GM23248 (cell line): ENCODE measurements at regions not wholly inside any gene's neighbourhood (a gene's known extent, or its start where the extent isn't known, plus 50 kb on each side); places are given as distances from the start of the nearest gene placed in this dataset.
"Not testable (repeated sequence)": the region's sequence is repeated elsewhere in the genome, so short reads cannot be mapped to it uniquely, and the experiment has no call there.

Source experiments
- DNase-seq: peaks from one replicate; pipeline ENCODE4 v3.0.0-alpha.2; 2015
- H2AFZ ChIP-seq: fragments of 200-600 bp; sonication (generic); 2 replicates; pipeline ENCODE4 v1.6.1; 2016; ENCODE audit warnings: antibody characterized with exemption
- H3F3A ChIP-seq: fragments of 200-600 bp; sonication (generic); 2 replicates; pipeline ENCODE4 v1.6.1; 2016; ENCODE audit warnings: mild to moderate bottlenecking, antibody characterized with exemption, mixed run types; ENCODE audit not compliant: insufficient read depth
- H3K27ac ChIP-seq: fragments of 200-600 bp; sonication (generic); 2 replicates; pipeline ENCODE4 v1.5.1; 2016; ENCODE audit warnings: mild to moderate bottlenecking
- H3K27me3 ChIP-seq: fragments of 200-600 bp; sonication (generic); replicated peaks from 2 replicates; pipeline ENCODE4 v1.6.1; 2016; ENCODE audit warnings: mild to moderate bottlenecking; ENCODE audit not compliant: insufficient read depth
- H3K36me3 ChIP-seq: fragments of 200-600 bp; sonication (generic); 2 replicates; pipeline ENCODE4 v1.6.1; 2016; ENCODE audit warnings: low read depth, mild to moderate bottlenecking
- H3K4me1 ChIP-seq: fragments of 200-600 bp; sonication (generic); 2 replicates; pipeline ENCODE4 v1.6.1; 2016; ENCODE audit warnings: mild to moderate bottlenecking; ENCODE audit not compliant: insufficient read depth
- H3K4me2 ChIP-seq: fragments of 200-600 bp; sonication (generic); one replicate; pipeline ENCODE4 v1.6.1; 2016; ENCODE audit warnings: mild to moderate bottlenecking; ENCODE audit not compliant: unreplicated experiment
- H3K4me3 ChIP-seq: fragments of 200-600 bp; sonication (generic); 2 replicates; pipeline ENCODE4 v1.5.1; 2016; ENCODE audit warnings: mild to moderate bottlenecking
- H3K79me2 ChIP-seq: fragments of 200-600 bp; sonication (generic); 2 replicates; pipeline ENCODE4 v1.6.1; 2016; ENCODE audit warnings: mild to moderate bottlenecking; ENCODE audit not compliant: insufficient read depth
- H3K9ac ChIP-seq: fragments of 200-600 bp; sonication (generic); 2 replicates; pipeline ENCODE4 v1.6.1; 2016; ENCODE audit warnings: mild to moderate bottlenecking
- H3K9me2 ChIP-seq: fragments of 200-600 bp; sonication (generic); 2 replicates; pipeline ENCODE4 v1.6.1; 2016; ENCODE audit warnings: mixed run types, mild to moderate bottlenecking, moderate library complexity; ENCODE audit not compliant: insufficient read depth
- H3K9me3 ChIP-seq: fragments of 200-600 bp; sonication (generic); one replicate; pipeline ENCODE4 v1.6.1; 2017; ENCODE audit warnings: low read depth
- H4K20me1 ChIP-seq: fragments of 200-600 bp; sonication (generic); 2 replicates; pipeline ENCODE4 v1.6.0; 2016; ENCODE audit not compliant: insufficient read depth
- EZH2 ChIP-seq: fragments of 200-600 bp; sonication (generic); IDR thresholded peaks from 2 replicates; pipeline ENCODE4 v1.6.1; 2018; ENCODE audit warnings: antibody characterized with exemption, mild to moderate bottlenecking; ENCODE audit not compliant: insufficient read depth, poor library complexity, severe bottlenecking
- EZH2phosphoT487 ChIP-seq: fragments of 200-600 bp; sonication (generic); IDR thresholded peaks from 2 replicates; pipeline ENCODE4 v1.6.1; 2018; ENCODE audit warnings: antibody characterized with exemption, moderate library complexity, mild to moderate bottlenecking, low read depth; ENCODE audit not compliant: insufficient read depth
- WGBS, 2 experiments: methylation state at CpG; one replicate each; pipeline ENCODE4 v1.1.6; 2015 to 2017; ENCODE audit warnings: low lambda C conversion rate in 2 of 2, low coverage in 1 of 2; ENCODE audit errors: missing lambda C conversion rate in 2 of 2; 5-methylcytosine and 5-hydroxymethylcytosine counted together
- in situ Hi-C: fragments of 300-500 bp; cut with MboI; formaldehyde crosslinking; loops from 2 replicates; pipeline ENCODE4 v1.15.0; 2020

DNA sequence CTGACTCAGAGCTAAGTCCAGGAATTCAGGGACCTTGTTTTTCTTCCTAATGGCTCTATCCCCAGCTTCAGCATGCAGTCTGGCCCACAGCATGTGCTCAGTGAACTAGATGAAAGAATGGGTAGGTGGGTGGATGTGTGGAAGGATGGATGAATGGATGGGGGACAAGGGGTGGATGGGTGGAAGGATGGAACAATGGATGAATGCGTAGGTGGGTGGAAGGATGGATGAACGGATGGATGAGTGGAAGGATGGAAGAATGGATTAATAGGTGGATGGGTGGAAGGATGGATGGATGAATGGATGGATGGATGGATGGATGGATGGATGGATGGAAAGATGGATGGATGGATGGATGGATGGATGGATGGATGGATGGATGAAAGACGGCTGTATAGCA lies 79.7 kb upstream of the SFSWAP start:
- no peaks in the 10 kb centered on the region for H4K20me1 ChIP-seq
- TF ChIP-seq EZH2 (no peak), EZH2phosphoT487 (no peak)
- H3K27me3 ChIP-seq: no peaks in the 10 kb centered on the region
- WGBS, 2 experiments: 31 to 53% methylated on average over 2 to 3 of the region's 3 CpGs
- H3K4me1 ChIP-seq: no peaks in the 10 kb centered on the region
- H3K9me2 ChIP-seq: no peaks in the 10 kb centered on the region
- no peak overlapping the region for H3K9ac ChIP-seq
- no peaks in the 10 kb centered on the region for H3K79me2 ChIP-seq
- no peak overlapping the region for H3K4me2 ChIP-seq
- H3F3A ChIP-seq: no peaks in the 10 kb centered on the region
- in situ Hi-C loops: no loop called here
- H3K4me3 ChIP-seq: no peak overlapping the region
- H3K9me3 ChIP-seq: no peaks in the 10 kb centered on the region
- H2AFZ ChIP-seq: no peak overlapping the region
- H3K36me3 ChIP-seq: no peaks in the 10 kb centered on the region
- H3K27ac ChIP-seq: no peak overlapping the region
- no peak for DNase-seq

DNA sequence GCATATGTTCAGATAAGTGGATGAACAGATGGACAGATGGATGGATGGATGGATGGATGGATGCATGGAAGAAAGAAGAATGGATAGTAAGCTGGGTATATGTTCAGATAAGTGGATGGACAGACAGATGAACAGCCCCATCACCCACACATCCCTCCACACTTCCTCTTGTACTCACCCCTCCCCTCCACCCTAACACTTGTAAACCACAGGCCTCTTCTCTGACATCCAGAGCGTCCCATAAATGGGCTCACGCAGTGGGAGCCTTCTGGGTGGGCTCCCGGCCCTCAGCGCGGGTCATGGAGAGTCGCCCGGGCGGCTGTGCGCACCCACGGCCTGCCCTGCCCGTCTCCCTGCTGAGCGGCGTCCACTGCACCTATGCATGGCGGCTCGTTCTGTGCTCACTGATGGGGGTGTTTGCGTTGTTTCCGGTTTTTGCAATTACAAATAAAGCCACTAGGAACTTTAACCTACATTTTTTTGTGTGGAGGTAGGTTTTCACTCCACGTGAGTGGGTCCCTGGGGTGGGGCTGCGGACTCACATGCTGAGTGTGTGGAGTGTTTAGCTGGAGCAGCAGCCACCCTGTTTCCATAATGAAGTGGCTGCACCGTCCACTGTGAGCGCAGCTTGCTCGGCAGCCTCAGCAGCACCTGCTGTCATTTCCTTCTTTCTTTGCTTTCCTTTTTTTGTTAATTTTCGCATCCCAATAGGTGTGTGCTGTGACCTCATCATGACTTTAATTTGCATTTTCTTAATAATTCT lies 78.8 kb upstream of the SFSWAP start:
- H3K79me2 ChIP-seq: not testable (repeated sequence)

DNA sequence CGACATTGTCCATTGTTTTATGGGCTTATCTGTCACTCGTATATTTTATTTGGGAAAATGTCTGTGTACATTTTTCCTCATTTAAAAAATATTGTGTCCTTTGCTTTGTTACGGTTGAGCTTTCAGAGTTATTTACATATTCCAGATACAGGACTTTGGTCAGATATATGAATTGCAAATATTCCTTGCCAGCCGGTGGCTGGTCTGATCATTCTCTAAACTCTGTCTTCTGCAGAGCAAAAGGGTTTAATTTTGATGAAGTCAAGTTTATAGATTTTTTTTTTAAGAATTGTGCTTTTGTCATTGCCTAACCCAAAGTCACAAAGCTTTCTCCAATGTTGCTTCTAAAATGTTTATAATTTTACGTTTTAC lies 78.3 kb upstream of the SFSWAP start:
- H3F3A ChIP-seq, in situ Hi-C loops, H3K79me2 ChIP-seq, H3K9me3 ChIP-seq, H3K9ac ChIP-seq, H2AFZ ChIP-seq, H3K27ac ChIP-seq, H3K36me3 ChIP-seq, H3K27me3 ChIP-seq, H3K9me2 ChIP-seq, H4K20me1 ChIP-seq, DNase-seq, H3K4me3 ChIP-seq, H3K4me2 ChIP-seq, H3K4me1 ChIP-seq: not testable (repeated sequence)
- 8 to 14% methylated on average over 5 of the region's 5 CpGs for WGBS, 2 experiments

More for the DNA sequence above, 78.8 kb upstream of the SFSWAP start:
- H3K4me1 ChIP-seq, H3F3A ChIP-seq, H3K4me3 ChIP-seq, H3K36me3 ChIP-seq, H3K4me2 ChIP-seq, H4K20me1 ChIP-seq, H3K9me3 ChIP-seq, in situ Hi-C loops, DNase-seq, H3K9ac ChIP-seq, H3K9me2 ChIP-seq, H3K27me3 ChIP-seq, H3K27ac ChIP-seq, H2AFZ ChIP-seq: not testable (repeated sequence)
- 52 to 53% methylated on average over 23 of the region's 23 CpGs for WGBS, 2 experiments

DNA sequence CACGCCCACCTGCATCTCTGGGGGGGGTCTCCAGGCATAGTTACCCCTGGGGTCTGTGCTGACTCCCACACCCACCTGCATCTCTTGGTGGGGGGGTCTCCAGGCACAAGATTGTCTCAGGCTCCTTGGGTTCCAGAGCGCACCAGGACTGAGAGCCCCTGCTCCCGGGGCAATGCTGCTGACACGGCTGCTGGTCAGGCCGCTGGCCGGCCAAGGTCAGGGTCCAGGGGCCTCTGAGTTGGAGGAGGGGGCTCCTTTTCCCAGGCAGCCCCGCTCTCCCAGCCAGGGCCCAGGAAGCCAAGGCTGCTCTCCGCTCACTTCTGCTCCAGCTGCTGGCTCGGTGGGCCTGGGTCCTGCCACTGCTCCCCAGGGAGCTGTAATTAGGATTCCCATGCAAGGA lies 77.3 kb upstream of the SFSWAP start:
- H3K4me1 ChIP-seq, H3K9me3 ChIP-seq, H3F3A ChIP-seq, H3K9ac ChIP-seq, H3K9me2 ChIP-seq, H3K79me2 ChIP-seq, H3K36me3 ChIP-seq, DNase-seq, in situ Hi-C loops, H3K4me2 ChIP-seq, H3K4me3 ChIP-seq, H3K27ac ChIP-seq, H3K27me3 ChIP-seq, H4K20me1 ChIP-seq, H2AFZ ChIP-seq: not testable (repeated sequence)
- 34 to 44% methylated on average over 7 to 9 of the region's 9 CpGs for WGBS, 2 experiments

DNA sequence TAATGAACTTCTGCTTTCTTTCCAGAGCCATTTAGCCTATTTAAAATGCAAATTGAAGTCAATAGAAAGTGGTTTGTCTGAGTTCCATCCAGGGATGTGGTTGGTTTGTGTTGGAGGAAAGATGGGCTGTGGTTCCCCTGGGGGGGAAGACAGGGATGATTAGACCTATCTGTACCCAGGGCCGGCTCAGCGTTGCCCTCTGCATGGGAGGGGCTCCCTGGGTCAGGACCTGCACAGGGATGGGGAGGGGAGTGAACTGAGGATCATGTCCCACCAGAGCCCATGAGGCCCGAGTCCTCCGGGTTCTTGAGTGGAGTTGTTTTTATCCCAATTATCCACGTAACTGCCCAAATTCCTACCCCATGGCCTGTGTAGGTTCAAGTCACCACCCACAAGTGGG lies 76.9 kb upstream of the SFSWAP start:
- Histone ChIP-seq H3K36me3 (no peaks in the 10 kb centered on the region), H3K9ac (no peak overlapping the region), H3K4me3 (no peak overlapping the region), H3F3A (no peaks in the 10 kb centered on the region), H2AFZ (no peak overlapping the region), H3K27me3 (no peaks in the 10 kb centered on the region), H3K79me2 (no peaks in the 10 kb centered on the region), H4K20me1 (no peaks in the 10 kb centered on the region), H3K4me1 (no peaks in the 10 kb centered on the region), H3K27ac (no peak overlapping the region), H3K9me2 (no peaks in the 10 kb centered on the region), H3K9me3 (no peaks in the 10 kb centered on the region), H3K4me2 (no peak overlapping the region)
- 25 to 39% methylated on average over 5 of the region's 5 CpGs for WGBS, 2 experiments
- TF ChIP-seq EZH2 (no peak), EZH2phosphoT487 (no peak)
- no peak for DNase-seq
- in situ Hi-C loops: no loop called here

DNA sequence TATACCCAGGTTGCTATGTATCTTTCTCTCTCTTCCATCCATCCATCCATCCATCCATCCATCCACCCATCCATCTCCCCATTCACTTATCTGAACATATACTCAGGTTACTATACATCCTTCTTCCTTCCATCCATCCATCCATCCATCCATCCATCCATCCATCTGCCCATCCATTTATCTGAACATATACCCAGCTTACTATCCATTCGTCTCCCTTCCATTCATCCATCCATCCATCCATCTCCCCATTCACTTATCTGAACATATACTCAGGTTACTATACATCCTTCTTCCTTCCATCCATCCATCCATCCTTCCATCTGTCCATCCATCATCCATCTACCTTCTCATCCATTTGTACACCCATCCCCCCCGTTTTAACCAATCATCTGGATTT lies 75.9 kb upstream of the SFSWAP start:
- H3F3A ChIP-seq, H3K27ac ChIP-seq, H3K27me3 ChIP-seq, H2AFZ ChIP-seq, H3K9me2 ChIP-seq, H3K36me3 ChIP-seq, H3K79me2 ChIP-seq, H3K4me1 ChIP-seq, H3K4me2 ChIP-seq, in situ Hi-C loops, DNase-seq, H4K20me1 ChIP-seq, H3K9ac ChIP-seq, H3K9me3 ChIP-seq, H3K4me3 ChIP-seq: not testable (repeated sequence)
- WGBS, 2 experiments: 12 to 15% methylated on average over 2 of the region's 2 CpGs
